NCI-H2227 (cell line): ENCODE measurements at regions not wholly inside any gene's neighbourhood (a gene's known extent, or its start where the extent isn't known, plus 50 kb on each side); places are given as distances from the start of the nearest gene placed in this dataset.

Experiments used
- DNase-seq: peaks from one replicate; lab custom pipeline; 2025; ENCODE audit not compliant: unreplicated experiment; lab: John Stamatoyannopoulos, UW

- no peak for DNase-seq
These were observed 887.5 kb downstream of the FAT4 start for GRCh38 chr4:126202226-126202625.

- no peak for DNase-seq
These were observed 893.2 kb downstream of the FAT4 start for GRCh38 chr4:126207910-126208309.

DNA sequence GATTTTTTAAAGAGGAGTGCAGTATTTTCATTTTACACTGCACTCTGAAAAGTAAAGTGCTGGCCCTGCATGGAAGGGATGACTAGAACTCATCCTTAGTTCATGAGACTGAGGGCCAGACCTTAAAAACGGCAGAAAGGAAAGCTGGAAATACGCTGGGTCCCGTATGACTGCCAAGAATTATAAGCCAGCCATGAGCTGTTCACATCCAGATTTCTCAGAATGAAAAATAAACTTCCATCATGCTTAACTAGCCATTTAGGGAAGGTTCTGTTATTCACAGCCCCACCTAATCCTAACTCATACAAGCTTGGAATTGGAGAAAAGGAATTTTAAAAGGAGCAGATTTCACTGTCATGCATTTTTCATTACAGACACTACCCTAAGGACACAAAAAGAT is 894.4 kb downstream of the FAT4 start:
- DNase-seq, result no peak

GRCh38 chr4:126213996-126214395 is 899.2 kb downstream of the FAT4 start:
- DNase-seq, result no peak

GRCh38 chr4:126215759-126216158 is 901.0 kb downstream of the FAT4 start:
- no peak for DNase-seq

DNA sequence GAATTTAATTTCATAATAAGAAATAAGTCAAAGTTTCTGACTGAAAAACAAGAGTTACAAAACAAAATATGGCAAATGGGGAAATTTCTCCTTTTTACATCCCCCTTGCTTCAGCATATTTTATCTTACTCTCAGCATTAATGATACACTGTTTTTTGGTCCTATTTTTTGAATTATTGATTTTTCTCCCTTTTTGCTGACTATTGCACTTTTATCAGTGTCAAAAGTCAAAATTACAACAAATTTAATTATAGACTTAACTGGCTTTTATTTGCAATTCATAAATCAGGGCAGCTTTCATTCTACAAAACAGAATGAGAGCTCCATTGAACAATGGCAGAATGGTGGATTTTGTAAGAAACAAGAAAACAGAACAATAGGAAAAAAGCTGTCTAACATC is 901.9 kb downstream of the FAT4 start:
- DNase-seq, result no peak

DNA sequence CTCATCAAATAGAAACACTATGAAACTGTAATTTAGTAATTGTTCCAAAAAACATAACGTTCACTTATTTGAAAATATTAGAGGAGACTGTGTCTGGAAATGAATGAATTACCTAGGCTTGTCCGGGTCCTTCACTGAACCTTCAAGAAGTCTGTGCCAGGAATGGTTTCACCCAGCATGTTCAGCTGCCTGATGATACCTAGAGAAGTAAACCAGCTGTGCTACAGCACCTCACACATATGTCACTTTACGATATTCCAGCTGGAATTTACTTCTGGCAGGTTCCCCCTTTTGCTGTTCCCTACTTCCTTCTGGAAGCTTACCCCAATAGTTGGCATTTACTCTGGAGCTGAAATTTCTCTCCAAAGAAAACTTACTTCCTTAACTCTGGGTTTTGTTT is 906.5 kb downstream of the FAT4 start:
- DNase-seq, result no peak

GRCh38 chr4:126221717-126222340 is 907.1 kb downstream of the FAT4 start:
- no peak for DNase-seq

DNA sequence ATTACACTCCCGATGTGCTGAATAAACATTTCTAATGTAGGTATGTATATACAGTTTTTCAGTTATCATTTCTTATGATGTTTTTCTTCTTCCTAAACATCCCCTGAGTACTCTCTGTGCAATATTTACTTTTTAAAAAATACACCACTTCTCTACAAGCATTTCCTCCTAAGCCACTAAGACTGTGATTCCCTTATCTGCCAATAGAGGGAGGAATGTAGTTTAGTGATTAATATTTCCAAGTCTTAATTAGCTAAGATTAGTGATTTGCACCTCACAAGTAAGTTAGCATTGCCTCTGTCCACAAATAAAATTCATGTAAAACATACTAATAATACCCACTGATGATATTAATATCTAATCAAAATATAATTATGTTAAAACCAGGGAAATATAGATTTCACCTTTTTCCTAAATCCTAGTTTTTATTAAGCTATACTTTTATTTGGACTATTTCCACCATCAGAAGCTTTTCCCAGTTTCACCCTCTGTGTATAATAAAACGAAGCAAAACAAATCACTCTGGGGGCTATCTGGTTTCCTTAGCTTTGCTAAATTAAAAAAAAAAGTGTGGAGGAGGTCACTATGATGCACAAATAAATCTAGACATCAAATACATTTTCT is 909.1 kb downstream of the FAT4 start:
- DNase-seq, result no peak

DNA sequence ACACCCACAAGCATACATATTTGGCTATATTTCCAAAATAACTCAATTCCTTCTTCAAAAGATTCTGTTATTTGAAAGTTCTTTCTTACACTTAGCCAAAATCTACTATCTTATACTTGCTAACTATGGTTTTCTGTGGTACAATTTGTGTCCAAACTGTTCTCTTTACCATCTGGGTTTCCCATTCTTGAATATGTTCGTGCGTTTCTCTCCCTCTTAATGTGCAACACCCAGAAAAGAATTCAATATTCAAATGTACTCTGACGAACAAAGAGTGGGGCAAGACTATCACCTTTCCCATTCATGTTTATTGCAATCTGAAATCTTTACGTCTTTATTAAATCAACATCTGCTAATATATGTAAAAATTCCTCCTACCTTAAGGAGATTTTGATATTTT is 912.7 kb downstream of the FAT4 start:
- DNase-seq, result no peak

DNA sequence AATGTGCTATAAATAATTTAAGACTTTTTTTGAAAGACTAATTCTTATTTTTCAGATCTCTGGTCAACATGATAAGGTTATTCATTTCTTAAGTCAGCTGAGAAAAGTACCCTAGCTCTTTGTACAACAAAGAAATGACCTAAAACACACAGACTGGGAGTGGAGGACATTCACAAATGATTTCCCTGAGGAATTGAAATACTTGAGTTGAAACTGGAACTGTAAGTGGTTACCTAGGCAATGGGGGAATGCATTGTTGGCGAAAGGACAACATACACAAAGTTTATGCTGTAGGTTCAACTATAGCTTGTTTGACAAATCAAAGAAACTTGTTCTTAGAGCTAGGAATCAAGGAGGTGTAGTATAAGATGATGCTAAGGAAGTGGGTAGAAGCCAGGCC is 915.5 kb downstream of the FAT4 start:
- DNase-seq, result no peak

DNA sequence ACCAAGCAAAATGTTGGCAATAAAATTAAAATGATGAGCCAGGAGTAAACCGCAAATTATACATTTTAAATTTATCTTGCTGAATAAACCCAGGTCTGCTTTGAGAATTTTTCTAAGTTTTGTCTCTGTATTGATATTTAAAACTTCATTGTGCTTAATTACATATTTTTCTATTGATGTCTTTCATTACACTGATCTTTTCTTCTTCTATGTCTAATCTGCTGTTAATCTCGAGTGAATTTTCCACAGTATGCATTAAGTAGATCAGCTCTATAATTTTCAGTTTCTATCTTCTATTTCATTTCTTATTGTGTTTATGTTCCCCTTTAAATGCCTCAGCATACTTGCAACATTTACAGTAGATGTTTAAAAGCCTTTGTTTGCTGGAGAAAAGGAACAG is 918.7 kb downstream of the FAT4 start:
- DNase-seq, result no peak

DNA sequence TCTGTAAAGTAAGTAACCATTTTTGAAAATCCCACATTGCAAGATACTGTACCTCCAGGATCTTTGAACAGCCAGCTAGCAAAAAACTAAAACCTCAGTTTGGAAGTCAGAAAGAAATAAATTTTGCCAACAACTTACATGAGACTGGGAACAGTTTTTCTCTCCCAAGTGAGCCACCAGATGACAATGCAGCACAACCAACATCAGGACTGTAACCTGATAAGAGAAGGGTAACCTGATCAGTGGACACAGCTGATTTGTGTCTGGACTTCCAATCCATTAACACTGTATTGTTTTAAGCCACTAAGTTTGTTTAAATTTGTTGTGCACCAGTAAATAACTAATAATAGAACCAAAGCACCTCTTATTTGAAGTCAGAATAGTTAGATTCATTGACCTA is 923.3 kb downstream of the FAT4 start:
- DNase-seq, result no peak

- no peak for DNase-seq
These were observed 926.9 kb downstream of the FAT4 start for GRCh38 chr4:126241634-126242033.

DNA sequence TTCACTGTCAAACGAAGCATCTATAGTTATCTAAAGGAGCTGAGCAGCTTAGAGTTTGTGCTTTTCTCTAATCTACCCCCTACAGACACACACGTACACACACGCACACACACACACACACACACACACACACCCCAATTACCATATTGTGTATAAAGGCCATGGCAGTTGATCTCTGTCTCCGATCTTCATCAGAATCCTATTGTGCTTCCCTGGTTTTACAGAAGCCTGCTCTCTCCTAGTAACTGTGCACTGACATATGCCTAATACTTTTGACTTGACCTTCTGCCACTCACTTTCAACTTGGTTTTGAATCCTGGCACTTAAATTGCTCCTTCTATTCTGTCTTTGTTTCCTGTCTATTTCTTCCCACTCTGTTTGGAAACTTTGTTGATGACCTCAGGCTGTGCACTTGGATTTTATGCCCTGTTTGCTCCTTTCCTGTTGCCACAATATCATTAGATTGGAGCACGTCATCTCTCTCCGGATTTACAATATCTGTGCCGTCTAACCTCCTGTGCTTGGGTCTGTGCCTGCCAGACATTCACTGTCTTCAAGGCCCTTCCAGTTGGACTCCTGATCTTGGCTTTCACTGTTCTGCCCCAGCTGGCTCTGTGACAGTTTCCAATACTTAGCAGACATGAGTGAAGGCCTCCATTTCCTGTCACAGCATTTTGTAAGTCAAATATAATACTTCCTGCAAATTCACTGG is 928.1 kb downstream of the FAT4 start:
- DNase-seq, result no peak

GRCh38 chr4:126247409-126247808 is 932.7 kb downstream of the FAT4 start:
- DNase-seq, result no peak

DNA sequence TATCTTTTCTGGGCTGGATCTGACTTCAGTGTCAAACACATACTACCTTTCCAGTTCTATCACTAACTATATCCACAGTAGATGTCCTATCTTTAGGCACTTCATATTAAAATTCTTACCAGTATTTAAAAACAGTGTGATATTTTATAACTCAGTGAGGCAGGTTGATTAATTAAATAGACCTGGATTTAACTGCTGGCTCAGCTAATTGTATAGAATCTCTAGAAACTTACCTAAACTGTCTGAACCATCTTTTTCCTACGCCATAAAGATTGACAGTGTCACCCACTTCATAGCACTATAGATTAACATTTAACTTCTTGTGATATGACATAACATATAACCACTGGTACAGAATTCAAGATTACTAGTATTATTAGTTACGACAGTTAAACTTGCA is 935.3 kb downstream of the FAT4 start:
- no peak for DNase-seq

DNA sequence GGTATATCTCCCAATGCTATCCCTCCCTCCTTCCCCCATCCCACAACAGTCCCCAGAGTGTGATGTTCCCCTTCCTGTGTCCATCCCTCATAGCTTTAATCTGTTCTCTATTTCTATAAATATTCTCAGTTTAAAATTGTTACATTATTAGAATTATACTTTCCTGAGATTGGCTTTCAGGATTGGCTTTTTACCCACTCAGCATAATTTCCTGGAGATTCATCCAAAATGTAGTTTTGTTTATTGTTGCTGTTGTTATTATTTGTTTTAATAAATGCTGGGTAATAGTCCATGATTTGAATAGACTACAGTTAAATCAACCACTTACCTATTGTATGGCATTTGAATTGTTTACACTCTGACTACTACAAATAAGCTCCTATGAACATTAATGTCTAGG is 936.4 kb downstream of the FAT4 start:
- DNase-seq, result no peak

DNA sequence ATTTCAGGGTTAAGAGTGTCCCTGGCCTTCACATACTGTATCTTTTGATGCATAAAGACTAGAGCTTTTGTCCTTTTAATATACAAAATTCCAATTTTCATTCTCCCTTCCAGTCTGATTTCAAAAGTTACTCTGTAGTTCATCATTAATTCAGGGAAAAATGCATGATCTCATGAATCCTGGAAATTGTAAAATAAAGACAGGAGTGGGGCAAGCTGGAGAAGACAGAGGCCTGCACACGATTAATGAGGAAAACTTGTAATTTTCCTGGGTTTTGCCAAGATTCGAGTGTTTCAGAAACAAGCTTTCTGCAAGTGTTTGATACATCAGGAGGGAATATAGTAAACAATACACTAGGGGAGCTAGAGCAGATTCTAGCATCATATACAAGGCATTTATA is 947.9 kb downstream of the FAT4 start:
- DNase-seq, result no peak

GRCh38 chr4:126264839-126265238 is 950.1 kb downstream of the FAT4 start:
- DNase-seq, result no peak

- DNase-seq, result no peak
These were observed 951.1 kb downstream of the FAT4 start for GRCh38 chr4:126265888-126266287.

GRCh38 chr4:126267689-126268088 is 952.9 kb downstream of the FAT4 start:
- DNase-seq, result no peak

DNA sequence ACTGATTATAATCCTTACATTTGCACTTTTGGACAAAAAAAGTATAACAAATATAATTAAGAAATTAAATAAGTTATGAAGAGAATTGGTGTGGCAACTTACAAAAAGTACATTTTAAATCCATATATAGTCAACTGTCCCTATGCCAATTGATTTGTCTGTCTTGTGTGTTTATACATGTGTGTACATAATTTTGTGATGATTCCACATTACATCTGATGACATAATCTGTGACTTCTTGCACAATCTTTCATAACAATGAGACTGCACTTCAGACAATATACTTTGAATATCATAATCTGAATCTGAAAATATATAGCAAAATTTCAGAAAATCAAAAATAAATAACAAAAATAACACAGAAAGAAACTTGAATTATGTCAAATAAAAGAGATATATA is 953.4 kb downstream of the FAT4 start:
- no peak for DNase-seq
